NB4 (cell line): ENCODE measurements at regions not wholly inside any gene's neighbourhood (a gene's known extent, or its start where the extent isn't known, plus 50 kb on each side); places are given as distances from the start of the nearest gene placed in this dataset.

Experiments used
- DNase-seq: peaks from one replicate; pipeline ENCODE4 v3.0.0; 2010; ENCODE audit warnings: low read depth
- H3K4me3 ChIP-seq: one replicate; pipeline ENCODE4 v1.5.1; 2011; ENCODE audit warnings: mild to moderate bottlenecking, low read depth, low read length, moderate library complexity
- CTCF ChIP-seq: IDR thresholded peaks from one replicate; pipeline ENCODE4 v1.5.1; 2012; ENCODE audit warnings: low read depth, low read length
- MAX ChIP-seq: IDR thresholded peaks from 2 replicates; pipeline ENCODE4 v1.6.1; 2011; ENCODE audit warnings: low read depth, low read length
- MYC ChIP-seq: IDR thresholded peaks from 2 replicates; pipeline ENCODE4 v1.6.1; 2011; ENCODE audit warnings: low read depth, low read length
- POLR2A ChIP-seq: IDR thresholded peaks from 2 replicates; pipeline ENCODE4 v1.6.1; 2011; ENCODE audit warnings: mild to moderate bottlenecking; ENCODE audit not compliant: insufficient read length; ENCODE audit errors: extremely low read depth

GRCh38 chr4:79502081-79502480, 94.1 kb upstream of the GK2 start:
- DNase-seq = no peak
- no peak overlapping the region for H3K4me3 ChIP-seq
- no peak for TF ChIP-seq CTCF
- no peak for TF ChIP-seq MAX
- TF ChIP-seq POLR2A = no peak
- TF ChIP-seq MYC = no peak

- no peak for DNase-seq
- H3K4me3 ChIP-seq = no peak overlapping the region
- TF ChIP-seq POLR2A = no peak
- no peak for TF ChIP-seq CTCF
- TF ChIP-seq MYC = no peak
- no peak for TF ChIP-seq MAX
Measured at GRCh38 chr4:79498282-79498681, 90.3 kb upstream of the GK2 start.

DNA sequence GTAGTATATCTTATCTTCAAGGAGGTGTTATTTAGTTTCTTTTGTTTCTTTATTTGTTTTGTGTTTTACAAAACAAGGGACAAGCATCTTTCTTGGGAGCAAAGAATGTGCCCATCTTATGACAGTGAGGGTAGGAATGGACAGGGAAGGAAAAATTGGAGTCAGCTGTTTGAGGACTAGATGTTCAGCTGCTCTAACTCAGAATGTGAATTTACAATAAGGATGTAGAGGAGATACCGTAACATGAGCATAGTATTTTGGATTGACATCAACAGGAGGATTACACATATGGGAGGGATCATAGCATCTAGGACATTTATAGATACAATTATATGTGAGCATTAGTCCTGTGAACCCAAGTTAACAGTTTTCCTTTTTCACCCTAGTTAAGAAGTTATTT, 89.0 kb upstream of the GK2 start:
- no peak overlapping the region for H3K4me3 ChIP-seq
- no peak for DNase-seq
- TF ChIP-seq POLR2A = no peak
- TF ChIP-seq CTCF = no peak
- TF ChIP-seq MYC = no peak
- TF ChIP-seq MAX = no peak

- no peak for TF ChIP-seq MYC
- no peak for TF ChIP-seq CTCF
- no peak for TF ChIP-seq MAX
- no peak for TF ChIP-seq POLR2A
- no peak for DNase-seq
- H3K4me3 ChIP-seq = no peak overlapping the region
Measured at GRCh38 chr4:79495447-79495846, 87.4 kb upstream of the GK2 start.

DNA sequence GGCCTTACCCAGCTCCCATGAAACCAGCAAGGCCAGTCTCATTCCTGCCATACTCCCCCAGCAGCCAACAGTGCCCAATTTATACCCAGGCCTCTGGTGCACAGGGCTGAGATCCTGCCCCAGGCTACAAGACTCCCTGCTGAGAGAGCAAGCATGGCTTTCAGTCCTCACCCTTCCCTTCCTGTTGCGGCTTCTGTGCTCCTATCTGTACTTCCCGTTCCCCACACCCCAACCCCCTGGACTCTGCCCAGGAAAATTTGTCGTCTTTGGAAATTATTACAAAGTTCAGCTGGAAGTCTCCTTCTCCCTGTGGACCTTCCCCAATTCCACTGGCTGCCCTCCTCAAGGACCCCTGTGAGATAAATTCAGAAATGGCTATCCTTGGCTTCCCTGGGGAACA, 84.1 kb upstream of the GK2 start:
- TF ChIP-seq POLR2A (no peak), CTCF (no peak), MYC (no peak), MAX (no peak)
- H3K4me3 ChIP-seq = no peak overlapping the region
- no peak for DNase-seq

- no peak overlapping the region for H3K4me3 ChIP-seq
- no peak for DNase-seq
- no peak for TF ChIP-seq CTCF
- no peak for TF ChIP-seq MYC
- TF ChIP-seq MAX = no peak
- TF ChIP-seq POLR2A = no peak
Measured at GRCh38 chr4:79489506-79489905, 81.5 kb upstream of the GK2 start.
